CD14-positive monocyte (primary cell): ENCODE measurements at regions not wholly inside any gene's neighbourhood (a gene's known extent, or its start where the extent isn't known, plus 50 kb on each side); places are given as distances from the start of the nearest gene placed in this dataset.

Source experiments
- DNase-seq, 3 donors: peaks; one replicate each; pipeline ENCODE4 v3.0.0-alpha.2; 2011 to 2022
- H2AFZ ChIP-seq: 2 replicates; pipeline ENCODE4 v1.6.0; 2012; ENCODE audit warnings: mild to moderate bottlenecking, low read depth, low read length, inconsistent platforms; ENCODE audit not compliant: insufficient read depth, poor library complexity, severe bottlenecking
- H3K27ac ChIP-seq, 2 donors: 1 replicate in 1 of 2; 2 replicates in 1 of 2; pipeline ENCODE4 v1.5.1; 2012 to 2013; ENCODE audit warnings: low read length in 2 of 2, control low read depth in 1 of 2, inconsistent platforms in 1 of 2, low read depth in 1 of 2, mild to moderate bottlenecking in 1 of 2
- H3K27me3 ChIP-seq, 2 donors: one replicate each; pipeline versions ENCODE4 v1.6.0 to v1.6.1; 2011 to 2013; ENCODE audit warnings: low read length in 2 of 2; ENCODE audit not compliant: control insufficient read depth in 2 of 2, insufficient read depth in 2 of 2
- H3K36me3 ChIP-seq, 2 donors: replicated peaks in 1 of 2; 1 replicate in 1 of 2; 2 replicates in 1 of 2; pipeline versions ENCODE4 v1.5.1 to v1.6.1; 2012 to 2013; ENCODE audit warnings: low read length in 2 of 2, control low read depth in 1 of 2, inconsistent platforms in 1 of 2, mild to moderate bottlenecking in 1 of 2; ENCODE audit not compliant: insufficient read depth in 2 of 2, control insufficient read depth in 1 of 2
- H3K4me1 ChIP-seq, 2 donors: 1 replicate in 1 of 2; 2 replicates in 1 of 2; pipeline versions ENCODE4 v1.5.1 to v1.6.1; 2012 to 2013; ENCODE audit warnings: low read length in 2 of 2, control low read depth in 1 of 2, inconsistent platforms in 1 of 2, mild to moderate bottlenecking in 1 of 2, moderate library complexity in 1 of 2; ENCODE audit not compliant: insufficient read depth in 2 of 2, control insufficient read depth in 1 of 2
- H3K4me2 ChIP-seq: replicated peaks from 2 replicates; pipeline ENCODE3; 2012; ENCODE audit warnings: low read length, moderate library complexity, mild to moderate bottlenecking; ENCODE audit not compliant: poor library complexity, severe bottlenecking; ENCODE audit errors: extremely low read depth
- H3K4me3 ChIP-seq, 3 experiments: fragments of 200-600 bp in 1 of 3; sonication (generic) in 1 of 3; replicated peaks in 1 of 3; 1 replicate in 2 of 3; 2 replicates in 1 of 3; pipeline ENCODE4 v1.5.1; 2011 to 2013; ENCODE audit warnings: low read length in 3 of 3, mild to moderate bottlenecking in 3 of 3, control low read depth in 2 of 3, low read depth in 2 of 3, inconsistent platforms in 1 of 3, moderate library complexity in 1 of 3
- H3K79me2 ChIP-seq: 2 replicates; pipeline ENCODE4 v1.6.0; 2012; ENCODE audit warnings: mild to moderate bottlenecking, control low read depth, inconsistent platforms, low read length, moderate library complexity; ENCODE audit not compliant: insufficient read depth
- H3K9ac ChIP-seq: 2 replicates; pipeline ENCODE4 v1.6.0; 2017; ENCODE audit warnings: low read length, mild to moderate bottlenecking; ENCODE audit not compliant: insufficient read depth, poor library complexity, severe bottlenecking
- H3K9me3 ChIP-seq, 2 donors: replicated peaks in 1 of 2; 1 replicate in 1 of 2; 2 replicates in 1 of 2; pipeline versions ENCODE4 v1.5.1 to v1.6.1; 2012 to 2013; ENCODE audit warnings: low read length in 2 of 2, control low read depth in 1 of 2; ENCODE audit not compliant: control insufficient read depth in 1 of 2, insufficient read depth in 1 of 2
- H4K20me1 ChIP-seq: 2 replicates; pipeline ENCODE4 v1.6.0; 2012; ENCODE audit warnings: mild to moderate bottlenecking, low read length, control low read depth, moderate library complexity; ENCODE audit not compliant: insufficient read depth
- H3K27ac Mint-ChIP-seq, 7 donors: one replicate each; pipeline ENCODE4 v1.8.0; 2020; ENCODE audit warnings: mild to moderate bottlenecking in 7 of 7, mixed read lengths in 7 of 7, moderate library complexity in 6 of 7, inconsistent platforms in 2 of 7
- H3K27me3 Mint-ChIP-seq, 3 donors: one replicate each; pipeline ENCODE4 v1.8.0; 2021 to 2022; ENCODE audit warnings: low read depth in 3 of 3, mild to moderate bottlenecking in 3 of 3, mixed read lengths in 3 of 3, moderate library complexity in 3 of 3, inconsistent platforms in 1 of 3
- H3K36me3 Mint-ChIP-seq, 2 donors: one replicate each; pipeline ENCODE4 v1.8.0; 2020; ENCODE audit warnings: mixed read lengths in 2 of 2, inconsistent platforms in 1 of 2, mild to moderate bottlenecking in 1 of 2
- H3K4me1 Mint-ChIP-seq: one replicate; pipeline ENCODE4 v1.8.0; 2020; ENCODE audit warnings: mild to moderate bottlenecking, mixed read lengths
- H3K4me3 Mint-ChIP-seq, 2 donors: one replicate each; pipeline ENCODE4 v1.8.0; 2020; ENCODE audit warnings: mild to moderate bottlenecking in 2 of 2, mixed read lengths in 2 of 2, moderate library complexity in 1 of 2
- H3K9me3 Mint-ChIP-seq, 7 donors: one replicate each; pipeline ENCODE4 v1.8.0; 2020 to 2022; ENCODE audit warnings: mixed read lengths in 7 of 7, mild to moderate bottlenecking in 6 of 7, moderate library complexity in 6 of 7, inconsistent platforms in 2 of 7
- CTCF ChIP-seq: fragments of 200-600 bp; IDR thresholded peaks from one replicate; pipeline ENCODE4 v1.8.0; 2022; ENCODE audit warnings: antibody characterized with exemption, mild to moderate bottlenecking
- WGBS: methylation state at CpG from one replicate; pipeline ENCODE4 v1.1.5; 2013; ENCODE audit warnings: missing lambda C conversion rate; ENCODE audit not compliant: insufficient coverage; 5-methylcytosine and 5-hydroxymethylcytosine counted together
- intact Hi-C, 2 donors: fragments of 100-400 bp; cut with micrococcal nuclease; formaldehyde crosslinking; loops; one replicate each; pipeline versions ENCODE4 v1.15.0 to v1.15.1; 2023

GRCh38 chr7:84722734-84723133 is 464.1 kb downstream of the SEMA3D start:
- Histone ChIP-seq H3K79me2 (no peaks in the 10 kb centered on the region), H3K9ac (no peak overlapping the region), H3K4me2 (no peak overlapping the region), H2AFZ (no peak overlapping the region), H3K36me3 (no peaks in the 10 kb centered on the region), H3K9me3 (peaks cover 8 to 16% of the 10 kb centered on the region in 2 donors), H3K4me1 (no peaks in the 10 kb centered on the region), H3K27ac (no peak overlapping the region), H3K27me3 (no peaks in the 10 kb centered on the region), H4K20me1 (no peaks in the 10 kb centered on the region), H3K4me3 (no peak overlapping the region)
- 83% methylated on average over 1 of the region's 3 CpGs for WGBS
- no peak for TF ChIP-seq CTCF
- Mint-ChIP-seq H3K4me3 (no peak overlapping the region), H3K27ac (no peak overlapping the region), H3K4me1 (no peaks in the 10 kb centered on the region), H3K36me3 (no peaks in the 10 kb centered on the region), H3K9me3 (peaks cover 0 to 16% (median 8%) of the 10 kb centered on the region in 7 donors), H3K27me3 (no peaks in the 10 kb centered on the region)
- intact Hi-C loops, result no loop called here
- DNase-seq, result no peak

- H3K27ac ChIP-seq, result no peak overlapping the region
- no peaks in the 10 kb centered on the region for H3K79me2 ChIP-seq
- intact Hi-C loops, result no loop called here
- no peaks in the 10 kb centered on the region for H3K36me3 ChIP-seq
- Mint-ChIP-seq H3K27me3 (no peaks in the 10 kb centered on the region), H3K36me3 (no peaks in the 10 kb centered on the region), H3K9me3 (peaks cover 0 to 16% (median 8%) of the 10 kb centered on the region in 7 donors), H3K4me1 (no peaks in the 10 kb centered on the region), H3K4me3 (no peak overlapping the region), H3K27ac (no peak overlapping the region)
- no peaks in the 10 kb centered on the region for H4K20me1 ChIP-seq
- no peak overlapping the region for H3K9ac ChIP-seq
- no peak for TF ChIP-seq CTCF
- H3K4me1 ChIP-seq, result no peaks in the 10 kb centered on the region
- DNase-seq, result no peak
- H3K4me2 ChIP-seq, result no peak overlapping the region
- H3K9me3 ChIP-seq, result peaks cover 8 to 16% of the 10 kb centered on the region in 2 donors
- H3K27me3 ChIP-seq, result no peaks in the 10 kb centered on the region
- H2AFZ ChIP-seq, result no peak overlapping the region
- no peak overlapping the region for H3K4me3 ChIP-seq
- WGBS, result 100% methylated on average over 1 of the region's 3 CpGs
Measured at GRCh38 chr7:84722086-84722485, 464.8 kb downstream of the SEMA3D start.
